SK-N-MC (cell line): ENCODE measurements at regions not wholly inside any gene's neighbourhood (a gene's known extent, or its start where the extent isn't known, plus 50 kb on each side); places are given as distances from the start of the nearest gene placed in this dataset.

Experiments
- DNase-seq: peaks from one replicate; pipeline ENCODE4 v3.0.0-alpha.2; 2011; ENCODE audit warnings: low read depth, low spot score
- H3K27ac ChIP-seq: fragments of 200-600 bp; sonication (generic); 2 replicates; pipeline ENCODE4 v1.5.1; 2016; ENCODE audit warnings: mixed run types
- H3K36me3 ChIP-seq: fragments of 200-600 bp; sonication (generic); 2 replicates; pipeline ENCODE4 v1.6.1; 2017; ENCODE audit warnings: antibody characterized with exemption, low read length, mixed read lengths; ENCODE audit not compliant: insufficient read depth
- H3K4me3 ChIP-seq: fragments of 200-600 bp; sonication (generic); 2 replicates; pipeline ENCODE4 v1.5.1; 2016
- H3K9ac ChIP-seq: fragments of 200-600 bp; sonication (generic); 2 replicates; pipeline ENCODE4 v1.8.0; 2017; ENCODE audit warnings: mixed run types, mixed read lengths; ENCODE audit not compliant: insufficient read length
- H3K9me3 ChIP-seq: fragments of 200-600 bp; sonication (generic); 2 replicates; pipeline ENCODE4 v1.6.1; 2017; ENCODE audit warnings: low read depth, mild to moderate bottlenecking, antibody characterized with exemption, low read length, moderate library complexity, mixed read lengths
- EZH2 ChIP-seq: fragments of 200-600 bp; sonication (generic); IDR thresholded peaks from one replicate; pipeline ENCODE4 v1.6.1; 2017; ENCODE audit warnings: antibody characterized with exemption
- FOXP2 ChIP-seq: optimal IDR thresholded peaks from 2 replicates; pipeline ENCODE3; 2011; ENCODE audit warnings: mild to moderate bottlenecking, moderate library complexity; ENCODE audit not compliant: insufficient read depth; ENCODE audit errors: extremely low read length, control extremely low read depth
- POLR2AphosphoS5 ChIP-seq: IDR thresholded peaks from 2 replicates; pipeline ENCODE4 v1.6.1; 2012; ENCODE audit warnings: mild to moderate bottlenecking, low read depth, low read length, borderline replicate concordance

GRCh38 chr4:122973465-122973864, 51.1 kb upstream of the NUDT6 start:
- DNase-seq: no peak

GRCh38 chr4:122976111-122976510, 53.7 kb upstream of the NUDT6 start:
- Histone ChIP-seq H3K27ac (no peak overlapping the region), H3K9me3 (no peaks in the 10 kb centered on the region), H3K4me3 (no peak overlapping the region), H3K9ac (no peak overlapping the region), H3K36me3 (peaks cover 53% of the 10 kb centered on the region)
- DNase-seq: no peak
- no peak for TF ChIP-seq POLR2AphosphoS5
- TF ChIP-seq FOXP2: no peak
- no peak for TF ChIP-seq EZH2

More at GRCh38 chr4:122973465-122973864, 51.1 kb upstream of the NUDT6 start:
- TF ChIP-seq EZH2 (no peak), FOXP2 (no peak), POLR2AphosphoS5 (no peak)
- Histone ChIP-seq H3K9me3 (no peaks in the 10 kb centered on the region), H3K36me3 (peaks cover 26% of the 10 kb centered on the region; the same call in 1 of the 2 replicates), H3K27ac (no peak overlapping the region), H3K9ac (no peak overlapping the region), H3K4me3 (no peak overlapping the region)

GRCh38 chr4:122977103-122977502, 54.7 kb upstream of the NUDT6 start:
- H3K27ac ChIP-seq: no peak overlapping the region
- H3K9ac ChIP-seq: no peak overlapping the region
- no peak for TF ChIP-seq POLR2AphosphoS5
- no peak for TF ChIP-seq FOXP2
- no peak for TF ChIP-seq EZH2
- DNase-seq: no peak
- no peak overlapping the region for H3K4me3 ChIP-seq
- peaks cover 58% of the 10 kb centered on the region for H3K36me3 ChIP-seq
- no peaks in the 10 kb centered on the region for H3K9me3 ChIP-seq

GRCh38 chr4:122978109-122978508, 55.7 kb upstream of the NUDT6 start:
- Histone ChIP-seq H3K36me3 (peaks cover 60% of the 10 kb centered on the region), H3K9me3 (no peaks in the 10 kb centered on the region), H3K27ac (no peak overlapping the region), H3K4me3 (no peak overlapping the region), H3K9ac (no peak overlapping the region)
- TF ChIP-seq POLR2AphosphoS5: no peak
- no peak for TF ChIP-seq FOXP2
- no peak for TF ChIP-seq EZH2
- DNase-seq: no peak

- Histone ChIP-seq H3K9me3 (no peaks in the 10 kb centered on the region), H3K4me3 (no peak overlapping the region), H3K9ac (no peak overlapping the region), H3K36me3 (peaks cover 65% of the 10 kb centered on the region), H3K27ac (no peak overlapping the region)
- TF ChIP-seq POLR2AphosphoS5: no peak
- TF ChIP-seq EZH2: no peak
- no peak for TF ChIP-seq FOXP2
- no peak for DNase-seq
Observed at GRCh38 chr4:122978789-122979188, 56.4 kb upstream of the NUDT6 start.

GRCh38 chr4:122980860-122981259, 58.5 kb upstream of the NUDT6 start:
- H3K4me3 ChIP-seq: no peak overlapping the region
- TF ChIP-seq FOXP2 (no peak), EZH2 (no peak), POLR2AphosphoS5 (no peak)
- no peak overlapping the region for H3K27ac ChIP-seq
- DNase-seq: no peak
- H3K36me3 ChIP-seq: peaks cover 65% of the 10 kb centered on the region
- no peak overlapping the region for H3K9ac ChIP-seq
- H3K9me3 ChIP-seq: no peaks in the 10 kb centered on the region

- Histone ChIP-seq H3K27ac (no peak overlapping the region), H3K9me3 (no peaks in the 10 kb centered on the region; the same call in 1 of the 2 replicates), H3K9ac (no peak overlapping the region), H3K4me3 (no peak overlapping the region), H3K36me3 (peaks cover 20% of the 10 kb centered on the region)
- no peak for TF ChIP-seq EZH2
- TF ChIP-seq POLR2AphosphoS5: no peak
- TF ChIP-seq FOXP2: no peak
- DNase-seq: no peak
Observed at GRCh38 chr4:122988696-122989095, 66.3 kb upstream of the NUDT6 start.

- no peak overlapping the region for H3K4me3 ChIP-seq
- TF ChIP-seq POLR2AphosphoS5: no peak
Observed at GRCh38 chr4:122990891-122991290, 68.5 kb upstream of the NUDT6 start.

GRCh38 chr4:122992057-122992456, 69.7 kb upstream of the NUDT6 start:
- peak; percentile 53 for DNase-seq
- Histone ChIP-seq H3K27ac (peak overlapping the region; percentile 48; the same call in 1 of the 2 replicates), H3K9me3 (no peaks in the 10 kb centered on the region), H3K9ac (no peak overlapping the region), H3K4me3 (peak overlapping the region; percentile 15; the same call in 1 of the 2 replicates), H3K36me3 (peaks cover 9% of the 10 kb centered on the region)
- TF ChIP-seq EZH2: no peak
- TF ChIP-seq FOXP2: no peak
- peak; percentile 35; the same call in 1 of the 2 replicates for TF ChIP-seq POLR2AphosphoS5

More at GRCh38 chr4:122990891-122991290, 68.5 kb upstream of the NUDT6 start:
- DNase-seq: no peak
- H3K27ac ChIP-seq: no peak overlapping the region
- no peaks in the 10 kb centered on the region; the same call in 1 of the 2 replicates for H3K9me3 ChIP-seq
- no peak overlapping the region for H3K9ac ChIP-seq
- H3K36me3 ChIP-seq: peaks cover 9% of the 10 kb centered on the region
